WI38 (cell line): ENCODE measurements at regions not wholly inside any gene's neighbourhood (a gene's known extent, or its start where the extent isn't known, plus 50 kb on each side); places are given as distances from the start of the nearest gene placed in this dataset.

Source experiments
- H3K4me3 ChIP-seq: 2 replicates; pipeline ENCODE4 v1.5.1; 2011; ENCODE audit warnings: low read depth, mild to moderate bottlenecking, control low read depth, low read length
- TF ChIP-seq, protein P1 (sequence below): IDR thresholded peaks from 2 replicates; pipeline ENCODE4 v1.5.1; 2012; ENCODE audit warnings: low read depth, mild to moderate bottlenecking, control low read depth, low read length

DNA sequence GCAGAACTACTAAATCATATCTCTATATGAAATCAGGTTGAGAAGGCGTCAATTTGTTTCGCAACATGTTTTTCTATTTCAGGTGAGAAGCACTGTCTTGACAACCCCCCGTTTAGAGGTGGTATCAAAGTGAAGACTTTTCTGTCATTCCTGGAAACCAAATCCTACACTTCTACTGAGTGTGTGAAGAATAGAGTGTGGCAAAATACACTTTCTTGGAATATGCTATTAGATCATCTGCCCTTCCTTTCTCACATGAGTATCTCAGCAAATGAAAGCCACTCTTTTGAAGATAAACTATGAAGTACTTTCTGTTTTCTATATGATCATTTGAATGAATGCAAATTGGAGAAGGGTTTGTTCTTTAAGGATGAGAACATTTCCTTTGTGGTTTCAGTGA, 174.0 kb upstream of the FMR1 start:
- H3K4me3 ChIP-seq: no peak overlapping the region

DNA sequence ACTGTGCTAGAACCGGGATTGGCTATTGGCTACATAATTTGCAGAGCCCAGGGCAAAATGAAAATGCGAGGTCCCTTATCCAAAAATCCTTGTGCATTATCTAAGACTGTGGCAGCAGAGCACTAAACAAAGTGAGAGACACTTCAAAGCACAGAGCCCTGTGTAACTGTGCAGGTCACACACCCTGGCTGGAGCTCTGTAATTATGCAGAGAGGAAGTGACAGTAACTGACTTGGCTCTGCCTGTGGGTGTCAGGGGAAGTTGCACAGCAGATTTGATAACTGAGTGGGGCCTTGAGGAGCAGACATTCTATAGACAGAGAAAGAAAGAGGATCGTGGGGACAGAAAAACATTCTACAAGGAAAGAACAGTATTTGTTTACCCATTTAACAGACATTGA, 173.5 kb upstream of the FMR1 start:
- TF ChIP-seq, protein P1, sequence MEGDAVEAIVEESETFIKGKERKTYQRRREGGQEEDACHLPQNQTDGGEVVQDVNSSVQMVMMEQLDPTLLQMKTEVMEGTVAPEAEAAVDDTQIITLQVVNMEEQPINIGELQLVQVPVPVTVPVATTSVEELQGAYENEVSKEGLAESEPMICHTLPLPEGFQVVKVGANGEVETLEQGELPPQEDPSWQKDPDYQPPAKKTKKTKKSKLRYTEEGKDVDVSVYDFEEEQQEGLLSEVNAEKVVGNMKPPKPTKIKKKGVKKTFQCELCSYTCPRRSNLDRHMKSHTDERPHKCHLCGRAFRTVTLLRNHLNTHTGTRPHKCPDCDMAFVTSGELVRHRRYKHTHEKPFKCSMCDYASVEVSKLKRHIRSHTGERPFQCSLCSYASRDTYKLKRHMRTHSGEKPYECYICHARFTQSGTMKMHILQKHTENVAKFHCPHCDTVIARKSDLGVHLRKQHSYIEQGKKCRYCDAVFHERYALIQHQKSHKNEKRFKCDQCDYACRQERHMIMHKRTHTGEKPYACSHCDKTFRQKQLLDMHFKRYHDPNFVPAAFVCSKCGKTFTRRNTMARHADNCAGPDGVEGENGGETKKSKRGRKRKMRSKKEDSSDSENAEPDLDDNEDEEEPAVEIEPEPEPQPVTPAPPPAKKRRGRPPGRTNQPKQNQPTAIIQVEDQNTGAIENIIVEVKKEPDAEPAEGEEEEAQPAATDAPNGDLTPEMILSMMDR: no peak
- no peak overlapping the region for H3K4me3 ChIP-seq

More for the DNA sequence above, 174.0 kb upstream of the FMR1 start:
- TF ChIP-seq, protein P1: no peak

DNA sequence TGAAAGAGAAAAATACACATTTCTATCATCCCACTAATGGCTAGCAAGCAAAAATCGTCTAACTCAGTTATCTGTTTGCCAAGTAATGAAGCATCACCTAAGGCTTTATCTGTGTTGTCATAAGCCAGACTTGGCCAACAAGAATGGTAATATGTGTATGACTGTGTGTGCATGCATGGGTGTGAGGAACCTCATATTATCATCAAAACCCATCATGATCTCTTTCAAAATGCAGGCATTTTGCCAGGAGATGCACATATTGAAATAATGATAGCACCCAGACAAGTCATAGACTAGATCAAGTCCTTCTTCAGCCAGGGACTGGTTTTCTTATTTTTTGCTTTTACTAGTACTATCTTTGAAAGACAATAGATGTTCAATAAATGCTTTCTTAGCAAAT, 172.5 kb upstream of the FMR1 start:
- H3K4me3 ChIP-seq: no peak overlapping the region
- TF ChIP-seq, protein P1: no peak

DNA sequence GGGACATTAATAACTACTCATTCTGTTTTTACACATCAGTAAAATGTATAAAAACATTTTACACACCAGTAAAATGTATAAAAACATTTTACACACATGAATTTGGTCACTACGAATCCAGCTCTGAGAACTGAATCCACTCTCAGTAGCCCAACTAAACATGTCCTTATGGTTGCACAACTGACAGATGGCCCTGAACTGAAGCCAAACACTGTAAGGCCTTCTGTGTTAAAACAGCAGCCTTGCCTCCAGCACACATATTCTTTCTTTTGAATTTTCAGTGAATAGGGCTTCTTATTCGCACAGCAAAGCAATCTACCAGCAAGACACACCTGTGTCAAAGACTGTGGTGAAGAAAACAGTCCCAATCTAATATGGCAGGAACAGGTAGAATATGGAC, 169.9 kb upstream of the FMR1 start:
- H3K4me3 ChIP-seq: no peak overlapping the region
- TF ChIP-seq, protein P1: no peak

DNA sequence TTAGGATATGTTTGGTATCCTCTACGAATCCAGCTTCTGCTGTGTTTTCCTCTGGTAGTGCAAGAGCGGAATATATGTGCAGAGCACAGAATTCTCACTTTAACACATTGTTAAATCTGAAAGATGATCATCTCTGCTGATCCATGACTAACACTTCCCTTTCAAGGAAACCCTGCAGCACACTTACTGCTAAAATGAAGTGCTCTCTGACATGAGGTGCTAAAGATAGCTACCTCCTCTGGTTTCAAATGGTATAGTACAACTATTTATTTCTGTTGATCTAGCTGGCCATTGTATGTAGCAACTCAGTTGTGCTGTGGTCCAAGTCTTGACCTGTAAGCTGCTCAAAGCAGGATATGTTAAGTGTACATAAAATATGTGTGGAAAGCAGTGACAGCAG, 162.4 kb upstream of the FMR1 start:
- TF ChIP-seq, protein P1: no peak
- H3K4me3 ChIP-seq: no peak overlapping the region

DNA sequence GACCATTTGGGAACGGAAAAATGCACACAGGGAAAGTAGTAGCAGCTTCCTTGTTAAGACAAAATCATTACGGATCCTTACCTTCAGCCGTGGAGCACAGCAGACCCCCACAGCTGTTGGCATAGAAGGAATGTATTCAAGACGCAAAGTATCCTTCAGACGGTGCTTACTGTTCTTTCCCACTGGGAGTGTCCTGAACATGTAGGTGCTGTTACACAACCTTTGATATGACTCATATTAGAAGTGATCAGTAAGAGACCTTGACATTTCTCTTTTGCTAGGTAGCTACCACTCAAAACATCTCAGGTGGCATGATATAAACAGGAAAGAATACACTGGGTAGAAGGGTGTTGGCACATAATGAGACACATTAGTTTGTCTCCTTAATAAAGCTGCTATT, 154.0 kb upstream of the FMR1 start:
- H3K4me3 ChIP-seq: no peak overlapping the region
- TF ChIP-seq, protein P1: no peak

DNA sequence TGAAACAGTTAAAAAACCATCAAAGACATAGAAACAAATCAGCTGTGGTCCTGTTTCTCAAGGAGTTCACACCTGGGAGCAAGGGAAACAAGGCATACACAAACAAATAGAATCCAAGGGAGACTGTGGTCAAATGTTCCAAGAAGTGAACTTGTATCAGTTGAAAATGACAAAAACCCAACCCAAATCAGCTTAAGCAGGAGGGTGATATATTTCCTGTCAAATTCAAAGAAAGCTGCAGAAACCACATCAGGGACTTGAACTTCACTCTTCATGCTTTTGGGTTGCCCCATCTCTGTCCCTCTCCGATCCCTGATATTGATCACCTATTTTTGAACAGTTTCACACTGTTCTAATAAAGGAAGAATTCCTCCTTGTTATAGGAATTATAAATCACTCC, 148.6 kb upstream of the FMR1 start:
- TF ChIP-seq, protein P1: no peak

More for the DNA sequence above, 148.6 kb upstream of the FMR1 start:
- no peak overlapping the region for H3K4me3 ChIP-seq
